ENCODE measurements at regions not wholly inside any gene's neighbourhood (a gene's known extent, or its start where the extent isn't known, plus 50 kb on each side); places are given as distances from the start of the nearest gene placed in this dataset.

DNA sequence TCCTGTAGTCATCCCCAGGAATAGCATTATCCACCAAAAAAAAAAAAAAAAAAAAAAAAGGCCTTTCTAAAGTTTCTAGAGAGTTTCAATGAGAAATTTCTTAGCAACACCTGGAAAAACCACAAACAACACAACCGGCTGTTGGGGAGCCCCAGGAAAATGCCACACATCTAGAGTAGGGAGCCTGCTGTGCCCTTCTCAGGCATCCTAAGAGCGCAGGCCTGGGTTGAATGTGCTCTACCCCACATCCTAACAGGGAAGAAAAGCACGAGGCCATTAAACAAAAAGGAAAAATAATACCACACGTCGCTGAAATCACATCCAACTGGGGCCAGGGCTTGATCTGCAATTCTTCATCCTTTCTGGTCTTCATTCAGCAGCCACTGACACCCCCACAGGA is 367.5 kb downstream of the TGFB2 start:
- ChIA-PET POLR2A (ENCODE audit: partially characterized antibody) (no interaction called here), CTCF (ENCODE audit: partially characterized antibody) (no interaction called here)
- DNase-seq (ENCODE audit: low read depth in 1 of 2, low spot score in 2 of 2) (no peak), FAIRE-seq (no peak)
- H3K56ac ChIP-seq (replicated peaks; ENCODE audit: insufficient read length, low read depth, low read length): no peak overlapping the region
- no peak overlapping the region for H2AFZ ChIP-seq (ENCODE audit: low read length)
- H3K18ac ChIP-seq (ENCODE audit: extremely low read depth, low read length): no peak overlapping the region
- H3K4me3 ChIP-seq (ENCODE audit: extremely low read depth in 1 of 4, insufficient read depth in 2 of 4, low read depth in 3 of 4, low read length in 4 of 4): no peak overlapping the region
- H3K27ac ChIP-seq (ENCODE audit: low read depth, low read length): no peak overlapping the region
- H3K27me3 ChIP-seq (replicated peaks in 1 of 4; ENCODE audit: control insufficient read depth in 3 of 4, extremely low read depth in 1 of 4, insufficient read depth in 3 of 4, low read length in 3 of 4): no peaks in the 10 kb centered on the region
- H4K5ac ChIP-seq (ENCODE audit: insufficient read length, low read depth, low read length): no peak overlapping the region
- no peak overlapping the region for H3K23ac ChIP-seq (ENCODE audit: insufficient read length)
- H3K36me3 ChIP-seq (ENCODE audit: control insufficient read depth in 2 of 4, insufficient read depth in 4 of 4, low read length in 3 of 4): no peaks in the 10 kb centered on the region
- no peaks in the 10 kb centered on the region for H3K79me1 ChIP-seq (ENCODE audit: low read depth, low read length)
- no peak for TF ChIP-seq RXRA (IDR thresholded peaks at IDR 0.05; ENCODE audit: insufficient read depth, low read depth, low read length)
- TF ChIP-seq CEBPB (IDR thresholded peaks at IDR 0.05; ENCODE audit: low read depth, low read length): no peak
- no peak overlapping the region for H3K4ac ChIP-seq (replicated peaks; ENCODE audit: insufficient read length, low read depth, low read length)
- H2BK120ac ChIP-seq (replicated peaks; ENCODE audit: low read depth, low read length): no peak overlapping the region
- H3K14ac ChIP-seq (ENCODE audit: insufficient read length): no peak overlapping the region
- no peak overlapping the region for H3K9ac ChIP-seq (replicated peaks in 1 of 4; ENCODE audit: extremely low read depth in 1 of 4, low read depth in 3 of 4, low read length in 3 of 4)
- no peak overlapping the region for H2BK20ac ChIP-seq (ENCODE audit: low read length)
- no peaks in the 10 kb centered on the region for H4K20me1 ChIP-seq (replicated peaks in 1 of 2; ENCODE audit: control insufficient read depth in 1 of 2, insufficient read depth in 2 of 2, low read length in 2 of 2)
- no peak overlapping the region for H4K91ac ChIP-seq (replicated peaks; ENCODE audit: insufficient read length, low read length)
- H2AK5ac ChIP-seq (ENCODE audit: low read depth, low read length): no peak overlapping the region
- no peak overlapping the region for H2BK15ac ChIP-seq (ENCODE audit: low read length)
- H3K23me2 ChIP-seq (ENCODE audit: low read depth, low read length): no peaks in the 10 kb centered on the region
- H2BK12ac ChIP-seq (ENCODE audit: low read depth, low read length): no peak overlapping the region
- no peak overlapping the region for H4K8ac ChIP-seq (ENCODE audit: extremely low read depth, insufficient read depth, low read length)
- no peaks in the 10 kb centered on the region; a peak in 1 of 4 replicates for H3K9me3 ChIP-seq (ENCODE audit: insufficient read depth in 2 of 2, low read depth in 1 of 2, low read length in 1 of 2)
- H2BK5ac ChIP-seq (ENCODE audit: low read depth, low read length): no peak overlapping the region
- H3K4me1 ChIP-seq (replicated peaks in 1 of 4; ENCODE audit: control insufficient read depth in 3 of 4, insufficient read depth in 4 of 4, low read length in 3 of 4): no peaks in the 10 kb centered on the region
- no peaks in the 10 kb centered on the region for H3K79me2 ChIP-seq (ENCODE audit: control insufficient read depth in 1 of 2, insufficient read depth in 2 of 2, low read length in 2 of 2)
- WGBS, 2 experiments (ENCODE audit: extremely low coverage in 1 of 2, insufficient coverage in 1 of 2, insufficient read length in 1 of 2, insufficient replicate concordance in 2 of 2, low coverage in 1 of 2, low lambda C conversion rate in 2 of 2, missing lambda C conversion rate in 1 of 2): 85% methylated on average over 5 of the region's 5 CpGs; no CpG with 5 or more reads in 1 of the 2 experiments
- H3K4me2 ChIP-seq (ENCODE audit: insufficient read depth in 1 of 2, low read depth in 2 of 2, low read length in 2 of 2): no peak overlapping the region
